Midbrain (tissue), 1 donor: ENCODE measurements at regions not wholly inside any gene's neighbourhood (a gene's known extent, or its start where the extent isn't known, plus 50 kb on each side); places are given as distances from the start of the nearest gene placed in this dataset.
A peak's percentile ranks its signal among the peaks of the same experiment; 100 is the strongest.
"Not testable (repeated sequence)": the region's sequence is repeated elsewhere in the genome, so short reads cannot be mapped to it uniquely, and the experiment has no call there.

ENCODE experiments used
- DNase-seq: peaks from one replicate; lab custom pipeline; 2025; lab: John Stamatoyannopoulos, UW

DNA sequence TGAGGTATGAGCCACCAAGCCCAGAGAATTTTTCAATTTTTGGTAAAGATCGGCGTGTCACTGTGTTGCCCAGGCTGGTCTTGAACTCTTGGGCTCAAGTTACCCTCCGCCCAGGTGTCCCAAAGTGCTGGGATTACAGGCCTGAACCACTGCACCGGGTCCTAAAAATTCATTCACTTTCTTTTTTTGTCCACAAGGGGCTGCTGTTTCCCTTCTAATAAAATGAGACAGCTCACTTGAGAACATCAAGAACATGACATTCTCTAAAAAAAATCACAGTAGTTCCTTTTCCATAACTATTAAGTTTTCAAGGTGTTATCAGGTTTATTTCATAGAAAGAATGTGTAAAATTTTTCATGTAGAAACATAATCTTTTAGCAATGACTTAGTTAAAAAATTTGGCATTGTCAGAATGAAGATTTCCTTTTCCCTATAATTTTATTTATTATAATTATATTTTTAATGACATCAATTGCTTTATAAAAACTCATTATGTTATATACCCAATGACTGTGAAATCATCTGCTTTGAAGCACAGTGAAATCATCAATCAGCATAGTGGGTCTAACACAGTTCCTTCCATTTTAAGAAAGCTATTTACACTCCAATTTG lies 1723.8 kb upstream of the DEFB115 start:
- peak; percentile 2 for DNase-seq

GRCh38 chr20:29566901-29567635 lies 1690.4 kb upstream of the DEFB115 start:
- DNase-seq: not testable (repeated sequence)

DNA sequence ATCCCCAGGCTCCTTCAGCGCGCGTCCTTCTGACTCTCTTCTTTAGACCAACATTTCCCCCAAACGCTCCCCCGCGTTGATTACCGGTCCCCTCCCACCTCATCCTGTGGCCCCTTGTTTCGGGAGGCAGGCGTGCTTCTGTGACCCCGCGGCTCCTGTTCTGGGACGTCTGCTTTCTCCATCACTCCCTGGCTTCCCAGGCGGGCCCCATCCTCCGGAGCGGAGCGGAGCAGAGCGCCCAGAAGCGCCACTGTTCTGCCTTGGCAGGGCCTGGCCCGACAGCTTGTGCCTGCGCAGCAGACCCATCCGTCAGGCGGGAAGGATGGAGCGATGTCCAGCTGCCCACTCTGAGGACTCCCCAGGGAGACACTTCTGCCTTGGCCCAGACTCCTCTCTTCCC lies 1689.8 kb upstream of the DEFB115 start:
- not testable (repeated sequence) for DNase-seq

GRCh38 chr20:29570126-29570525 lies 1687.3 kb upstream of the DEFB115 start:
- not testable (repeated sequence) for DNase-seq

GRCh38 chr20:29589530-29589929 lies 1667.9 kb upstream of the DEFB115 start:
- DNase-seq: not testable (repeated sequence)

DNA sequence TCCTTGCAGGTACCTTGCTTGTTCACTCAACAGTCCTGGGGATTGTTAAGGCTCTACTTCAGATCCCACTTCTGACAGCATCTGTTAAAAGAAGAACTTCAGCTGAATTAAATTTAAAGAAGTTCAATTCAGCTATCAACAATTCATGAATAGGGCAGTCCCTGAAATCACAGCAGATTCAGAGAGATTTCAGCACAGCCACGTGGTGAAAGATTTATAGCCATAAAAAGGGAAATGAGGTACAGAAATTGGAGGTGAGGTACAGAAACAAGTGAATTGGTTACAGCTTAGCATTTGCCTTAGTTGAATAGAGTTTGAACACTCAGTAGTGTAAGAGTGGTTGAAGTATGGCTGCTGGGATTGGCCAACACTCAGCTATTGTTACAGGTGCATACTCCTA lies 1653.3 kb upstream of the DEFB115 start:
- not testable (repeated sequence) for DNase-seq

DNA sequence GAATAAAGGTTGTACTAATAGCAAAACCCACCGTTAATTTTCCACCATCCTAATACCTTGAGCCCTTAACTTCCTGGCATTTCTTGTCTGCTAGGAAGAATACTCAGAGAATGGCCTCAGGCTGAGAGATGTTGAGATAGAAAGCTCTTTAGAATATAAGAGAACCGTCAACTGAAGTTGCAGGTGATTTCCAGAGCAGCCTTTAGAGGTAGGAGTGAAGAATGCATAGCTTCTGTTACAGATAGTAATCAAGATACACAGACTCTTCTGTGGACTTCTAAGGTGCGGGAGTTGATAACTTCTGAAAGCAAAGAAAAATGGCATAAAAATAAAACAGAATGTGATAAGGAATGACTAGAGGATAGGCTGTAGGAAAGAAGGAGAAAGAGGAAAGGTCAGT lies 1651.3 kb upstream of the DEFB115 start:
- DNase-seq: not testable (repeated sequence)

DNA sequence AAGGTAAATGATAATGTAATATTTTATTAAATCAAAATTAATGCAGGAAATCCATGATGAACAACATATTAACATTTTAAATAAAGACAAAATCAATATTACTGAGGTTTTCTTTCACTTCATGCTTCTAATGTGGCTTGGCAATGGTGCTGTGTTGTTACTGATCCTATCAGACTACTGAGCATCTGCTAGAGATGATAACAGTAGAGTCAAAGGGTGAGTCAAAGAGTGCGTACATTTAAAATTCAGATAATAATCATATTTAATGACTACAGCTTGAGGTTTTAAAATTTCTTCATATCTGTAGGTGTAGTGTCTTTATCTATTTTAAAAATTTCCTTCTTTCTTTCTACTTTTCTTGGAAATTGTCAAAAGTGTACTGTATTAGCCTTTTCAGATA lies 1628.1 kb upstream of the DEFB115 start:
- not testable (repeated sequence) for DNase-seq
